Testis (tissue), 2 donors: ENCODE measurements at regions not wholly inside any gene's neighbourhood (a gene's known extent, or its start where the extent isn't known, plus 50 kb on each side); places are given as distances from the start of the nearest gene placed in this dataset.

Experiments
- DNase-seq: peaks from one replicate; pipeline ENCODE4 v3.0.0-alpha.2; 2019
- H3K27ac ChIP-seq, 2 donors: fragments of 200-600 bp; sonication (generic); one replicate each; pipeline ENCODE4 v1.5.1; 2019
- H3K27me3 ChIP-seq: fragments of 200-600 bp; sonication (generic); one replicate; pipeline ENCODE4 v1.5.1; 2019
- H3K36me3 ChIP-seq: fragments of 200-600 bp; sonication (generic); one replicate; pipeline ENCODE4 v1.5.1; 2017; ENCODE audit warnings: low read depth; ENCODE audit errors: missing control alignments
- H3K4me1 ChIP-seq: fragments of 200-600 bp; sonication (generic); one replicate; pipeline ENCODE4 v1.5.1; 2019
- H3K4me3 ChIP-seq, 2 donors: fragments of 200-600 bp; sonication (generic); one replicate each; pipeline ENCODE4 v1.5.1; 2017 to 2019
- H3K9me3 ChIP-seq: fragments of 200-600 bp; sonication (generic); one replicate; pipeline ENCODE4 v1.5.1; 2017
- CTCF ChIP-seq, 3 experiments: fragments of 450-650 bp in 2 of 3; fragments of 200-600 bp in 1 of 3; sonication (generic) in 1 of 3; IDR thresholded peaks; one replicate each; pipeline ENCODE4 v1.5.1; 2016 to 2019; ENCODE audit warnings: antibody characterized with exemption in 3 of 3, mild to moderate bottlenecking in 2 of 3, moderate library complexity in 1 of 3
- POLR2A ChIP-seq: fragments of 450-650 bp; IDR thresholded peaks from one replicate; pipeline ENCODE4 v1.6.1; 2017; ENCODE audit warnings: antibody characterized with exemption, mild to moderate bottlenecking, moderate library complexity
- WGBS, 2 donors: methylation state at CpG; one replicate each; pipeline ENCODE4 v1.1.5; 2018; 5-methylcytosine and 5-hydroxymethylcytosine counted together
- intact Hi-C: fragments of 100-400 bp; cut with DNase I; formaldehyde crosslinking; loops from one replicate; pipeline ENCODE4 v1.15.1; 2023; ENCODE audit warnings: low total_unique reads

DNA sequence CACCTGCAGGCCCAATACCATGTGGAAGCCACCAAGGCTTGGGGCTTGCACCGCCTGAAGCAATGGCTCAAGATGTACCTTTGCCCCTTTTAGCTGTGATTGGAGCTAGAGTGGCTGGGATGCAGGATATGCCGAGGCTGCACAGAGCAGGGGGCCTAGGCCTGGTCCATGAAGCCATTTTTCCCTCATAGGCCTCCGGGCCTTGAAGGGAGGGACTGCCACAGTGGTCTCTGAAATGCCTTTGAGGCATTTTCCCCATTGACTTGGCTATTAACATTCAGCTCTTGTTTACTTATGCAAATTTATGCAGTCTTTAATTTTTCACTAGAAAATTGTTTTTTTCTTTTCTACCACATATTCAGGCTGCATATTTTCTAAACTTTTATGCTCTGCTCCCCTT, 203.2 kb upstream of the HHIP start:
- Histone ChIP-seq H3K36me3 (no peaks in the 10 kb centered on the region), H3K9me3 (no peaks in the 10 kb centered on the region), H3K4me3 (no peak overlapping the region), H3K27ac (no peak overlapping the region), H3K4me1 (no peaks in the 10 kb centered on the region), H3K27me3 (no peaks in the 10 kb centered on the region)
- 90 to 100% methylated on average over 2 to 3 of the region's 3 CpGs for WGBS, 2 donors
- no peak for TF ChIP-seq CTCF (IDR thresholded peaks at IDR 0.05)
- TF ChIP-seq POLR2A, result no peak
- no peak for DNase-seq
- intact Hi-C loops, result no loop called here

DNA sequence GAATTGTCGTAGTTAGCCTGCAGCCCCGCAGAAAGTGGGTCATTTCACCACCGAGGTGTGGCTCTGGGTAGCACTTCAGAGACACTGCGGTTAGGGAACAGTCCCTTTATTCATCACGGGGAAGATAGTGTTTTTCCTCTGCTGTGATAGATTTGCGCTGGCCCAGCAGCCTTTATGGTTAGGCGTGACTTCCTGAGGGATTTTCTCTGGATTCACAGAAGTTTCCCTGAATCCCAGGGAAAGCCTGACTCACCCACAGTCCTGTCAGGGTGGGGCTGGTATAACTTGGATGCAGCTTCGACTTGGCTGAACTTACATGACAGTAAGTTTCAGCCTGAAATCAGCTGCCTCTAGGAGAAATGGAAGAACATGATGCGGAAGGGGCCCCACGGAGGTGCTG, 196.3 kb upstream of the HHIP start:
- no peak overlapping the region for H3K27ac ChIP-seq
- no peaks in the 10 kb centered on the region for H3K27me3 ChIP-seq
- TF ChIP-seq CTCF (IDR thresholded peaks at IDR 0.05) (no peak), POLR2A (no peak)
- 54 to 77% methylated on average over 10 of the region's 10 CpGs for WGBS, 2 donors
- intact Hi-C loops, result no loop called here
- H3K4me3 ChIP-seq, result no peak overlapping the region
- no peaks in the 10 kb centered on the region for H3K9me3 ChIP-seq
- peak; percentile 43 for DNase-seq
- no peaks in the 10 kb centered on the region for H3K4me1 ChIP-seq
- no peaks in the 10 kb centered on the region for H3K36me3 ChIP-seq

DNA sequence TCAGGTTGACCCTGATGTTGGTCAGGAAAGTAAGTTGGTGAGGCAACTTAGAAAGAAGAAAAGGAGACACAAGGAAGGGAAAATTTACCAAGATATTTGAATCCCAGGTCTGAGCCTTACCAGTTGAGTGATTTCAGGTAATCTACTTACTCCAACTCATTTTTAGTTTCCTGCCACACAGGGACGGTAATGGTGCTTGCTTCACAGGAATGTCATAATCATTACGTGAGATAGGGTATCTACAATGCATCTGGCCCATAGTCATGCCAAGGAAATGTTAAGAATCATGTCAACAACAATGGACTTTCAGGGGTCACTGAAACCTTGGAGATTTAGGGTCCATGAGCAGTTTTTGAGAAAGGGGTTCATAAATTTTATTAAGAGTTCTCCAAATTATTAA, 195.4 kb upstream of the HHIP start:
- H3K27ac ChIP-seq, result no peak overlapping the region
- intact Hi-C loops, result no loop called here
- 96 to 99% methylated on average over 2 of the region's 2 CpGs for WGBS, 2 donors
- no peak for DNase-seq
- TF ChIP-seq POLR2A (no peak), CTCF (IDR thresholded peaks at IDR 0.05) (no peak)
- no peaks in the 10 kb centered on the region for H3K36me3 ChIP-seq
- no peaks in the 10 kb centered on the region for H3K4me1 ChIP-seq
- no peak overlapping the region for H3K4me3 ChIP-seq
- no peaks in the 10 kb centered on the region for H3K27me3 ChIP-seq
- H3K9me3 ChIP-seq, result no peaks in the 10 kb centered on the region

DNA sequence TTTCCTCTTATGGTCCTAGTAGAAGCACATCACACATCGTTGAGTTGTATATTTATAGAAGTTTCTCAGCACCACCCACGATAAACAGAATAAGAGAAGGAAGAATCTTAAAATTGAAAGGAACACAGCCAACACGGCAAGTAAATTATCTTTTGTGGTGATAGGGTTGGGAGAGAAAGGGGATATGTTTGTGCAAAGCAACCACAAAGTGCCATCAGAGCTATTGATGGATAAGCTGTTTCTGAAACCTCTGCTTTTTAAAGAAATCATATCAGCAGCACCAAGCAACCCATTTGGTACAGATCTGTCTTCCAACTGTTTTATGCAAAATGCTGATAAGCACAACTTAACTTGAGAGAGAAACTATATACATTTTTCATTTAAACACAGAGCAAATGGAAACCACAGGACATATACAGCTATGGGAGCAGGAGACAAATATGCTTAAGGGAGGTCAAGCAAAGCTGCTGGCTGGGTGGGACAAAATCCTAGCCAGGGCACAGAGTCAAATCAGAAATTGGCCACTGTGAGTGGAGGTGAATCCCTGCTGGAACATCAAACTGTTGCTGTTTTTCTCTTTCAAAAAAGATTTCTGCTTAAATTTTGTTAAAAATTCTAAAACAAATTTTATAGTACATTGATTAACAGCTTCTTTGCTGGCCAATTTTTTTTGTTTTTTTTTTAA, 194.0 kb upstream of the HHIP start:
- Histone ChIP-seq H3K27me3 (no peaks in the 10 kb centered on the region), H3K4me1 (no peaks in the 10 kb centered on the region), H3K4me3 (no peak overlapping the region), H3K36me3 (no peaks in the 10 kb centered on the region), H3K27ac (no peak overlapping the region), H3K9me3 (no peaks in the 10 kb centered on the region)
- intact Hi-C loops, result no loop called here
- TF ChIP-seq POLR2A, result no peak
- no peak for TF ChIP-seq CTCF (IDR thresholded peaks at IDR 0.05)
- no peak for DNase-seq
- 50 to 66% methylated on average over 3 of the region's 3 CpGs for WGBS, 2 donors

- no peaks in the 10 kb centered on the region for H3K4me1 ChIP-seq
- no peak for DNase-seq
- no peak overlapping the region for H3K27ac ChIP-seq
- H3K9me3 ChIP-seq, result no peaks in the 10 kb centered on the region
- H3K27me3 ChIP-seq, result no peaks in the 10 kb centered on the region
- TF ChIP-seq POLR2A, result no peak
- no peak for TF ChIP-seq CTCF (IDR thresholded peaks at IDR 0.05)
- H3K4me3 ChIP-seq, result no peak overlapping the region
- intact Hi-C loops, result no loop called here
- WGBS, 2 donors, result 78 to 79% methylated on average over 2 of the region's 2 CpGs
- no peaks in the 10 kb centered on the region for H3K36me3 ChIP-seq
Measured at GRCh38 chr4:144456196-144456595, 189.8 kb upstream of the HHIP start.
